ENCODE measurements at regions not wholly inside any gene's neighbourhood (a gene's known extent, or its start where the extent isn't known, plus 50 kb on each side); places are given as distances from the start of the nearest gene placed in this dataset.

DNA sequence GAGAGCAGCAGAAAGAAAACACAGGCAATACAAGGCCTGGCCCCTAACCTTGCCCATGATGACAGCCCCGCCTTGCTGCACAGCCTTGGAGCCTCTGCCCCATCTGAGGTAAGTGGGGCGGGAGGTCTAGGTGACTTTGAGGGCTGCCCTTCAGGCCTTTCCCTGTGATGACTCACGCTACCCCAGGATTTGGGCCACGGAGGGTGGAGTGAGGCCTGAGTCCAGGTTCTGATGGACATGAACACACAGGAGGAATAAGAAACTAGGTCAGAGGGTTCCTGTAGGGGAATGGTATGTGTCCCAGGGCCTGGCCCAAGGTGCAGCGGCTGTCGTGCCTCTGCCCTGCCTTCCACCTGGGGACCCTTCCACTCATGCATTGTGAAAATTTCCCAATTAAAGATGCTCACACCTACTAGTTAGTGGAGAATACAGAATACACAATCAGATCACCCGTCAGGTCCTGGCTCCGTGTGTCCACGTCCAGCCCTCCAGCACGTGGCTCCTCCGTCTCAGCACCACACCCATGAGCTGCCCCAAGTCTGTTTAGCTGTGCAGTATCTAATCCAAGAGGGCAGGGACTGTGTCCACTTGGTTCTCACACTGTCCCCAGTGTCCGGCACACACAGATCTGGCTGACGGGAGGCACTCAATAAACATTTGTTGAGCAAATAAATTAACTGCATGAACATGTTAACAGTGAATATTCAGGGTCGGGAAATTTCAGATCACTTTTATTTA is 111.0 kb downstream of the CHST1 start:
- DNase-seq (ENCODE audit: low spot score), result no peak

GRCh38 chr11:45553383-45553936 is 112.0 kb downstream of the CHST1 start:
- DNase-seq (ENCODE audit: low spot score), result no peak

DNA sequence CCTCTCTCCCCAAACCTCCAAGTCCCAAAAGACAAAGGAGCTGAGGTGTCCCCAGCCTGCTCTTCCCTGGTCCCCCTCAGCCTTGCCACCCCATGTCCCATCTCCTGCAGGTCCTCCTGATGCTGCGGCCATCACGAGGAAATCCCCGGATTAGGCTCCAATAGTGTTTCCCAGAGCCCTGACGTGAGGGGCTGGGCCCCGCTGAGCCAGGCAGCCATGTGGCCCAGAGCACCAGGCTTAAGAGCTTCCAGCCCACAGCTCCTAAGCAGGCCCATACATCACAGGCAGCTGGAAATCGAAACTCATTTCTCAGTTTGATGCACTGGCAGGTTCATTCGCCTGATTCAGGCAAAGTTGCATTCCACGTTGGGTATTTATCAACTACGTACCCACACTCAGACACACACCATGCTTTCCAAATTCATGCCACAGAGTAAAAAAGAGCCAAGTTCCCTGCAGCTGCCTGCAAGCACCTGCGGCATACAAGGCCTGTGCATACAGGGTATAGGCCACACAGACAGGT is 114.2 kb downstream of the CHST1 start:
- no peak for DNase-seq (ENCODE audit: low spot score)

DNA sequence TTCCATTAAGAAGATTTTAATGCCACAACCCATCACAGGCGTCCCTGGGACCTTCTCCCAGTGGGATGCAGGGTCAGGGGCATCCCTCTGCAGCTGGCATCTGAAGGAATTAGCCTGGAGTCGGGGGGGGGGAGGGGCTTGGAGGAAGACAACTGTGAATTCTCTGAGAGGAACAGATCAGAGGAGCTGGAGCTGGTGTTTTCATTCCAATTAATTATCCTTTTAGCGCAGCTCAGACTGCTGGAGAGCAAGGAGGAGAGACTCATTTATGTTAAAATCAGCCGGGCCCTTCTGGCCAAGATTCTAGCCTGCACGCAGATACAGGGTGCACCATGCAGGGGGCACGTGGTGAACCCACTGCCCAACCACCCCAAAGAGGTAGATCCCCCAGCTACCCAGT is 116.2 kb downstream of the CHST1 start:
- no peak for DNase-seq (ENCODE audit: low spot score)

GRCh38 chr11:45546366-45546765 is 119.1 kb downstream of the CHST1 start:
- DNase-seq (ENCODE audit: low spot score), result no peak

- DNase-seq (ENCODE audit: low spot score), result no peak
Measured at GRCh38 chr11:45544826-45545225, 120.6 kb downstream of the CHST1 start.

GRCh38 chr11:45543808-45544422 is 121.5 kb downstream of the CHST1 start:
- DNase-seq (ENCODE audit: low spot score), result no peak

- DNase-seq (ENCODE audit: low spot score), result no peak
Measured at GRCh38 chr11:45543081-45543480, 122.3 kb downstream of the CHST1 start.

- DNase-seq (ENCODE audit: low spot score), result no peak
Measured at GRCh38 chr11:45541693-45542434, 123.6 kb downstream of the CHST1 start.

DNA sequence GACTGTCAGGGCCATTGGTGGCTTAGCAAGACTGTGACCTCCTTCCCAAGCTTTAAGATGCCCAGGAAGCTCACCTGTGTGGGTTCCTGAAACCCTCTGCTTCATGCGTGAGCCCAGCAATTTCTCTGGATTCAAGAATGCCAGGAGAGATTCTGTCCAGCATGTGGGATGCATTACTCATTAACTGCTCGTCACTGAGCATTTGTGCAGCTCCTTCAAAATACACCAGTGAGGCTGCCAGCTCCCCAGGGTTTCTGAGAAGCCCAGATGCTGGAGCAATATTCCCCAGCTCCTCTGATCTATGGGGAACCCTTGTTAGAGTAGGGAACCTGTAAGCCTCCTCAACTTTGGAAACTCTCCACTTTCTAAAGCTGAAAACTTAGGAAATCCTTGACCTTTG is 126.5 kb downstream of the CHST1 start:
- DNase-seq (ENCODE audit: low spot score), result no peak

DNA sequence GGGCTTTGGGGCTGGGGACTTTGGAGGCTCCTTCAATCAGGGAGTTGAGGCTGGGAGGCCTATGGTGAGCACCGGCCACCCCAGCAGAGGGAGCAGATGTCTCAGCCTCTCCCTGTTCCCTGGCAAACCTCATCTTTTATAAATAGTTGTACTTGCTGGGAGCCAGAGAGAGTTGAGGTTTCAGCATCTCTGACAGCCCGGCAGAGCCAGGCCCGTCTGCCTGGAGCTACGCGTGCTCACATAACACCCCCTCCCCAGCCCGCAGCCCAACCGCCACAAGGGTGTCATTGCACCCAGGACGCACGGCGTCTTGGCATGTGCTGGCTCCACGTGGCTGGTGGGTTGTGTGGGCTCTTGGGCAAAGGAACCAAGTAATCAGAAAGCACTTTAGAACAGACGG is 127.1 kb downstream of the CHST1 start:
- no peak for DNase-seq (ENCODE audit: low spot score)

GRCh38 chr11:45537614-45538013 is 127.8 kb downstream of the CHST1 start:
- no peak for DNase-seq (ENCODE audit: low spot score)

- DNase-seq (ENCODE audit: low spot score), result no peak
Measured at GRCh38 chr11:45535033-45535432, 130.4 kb downstream of the CHST1 start.

DNA sequence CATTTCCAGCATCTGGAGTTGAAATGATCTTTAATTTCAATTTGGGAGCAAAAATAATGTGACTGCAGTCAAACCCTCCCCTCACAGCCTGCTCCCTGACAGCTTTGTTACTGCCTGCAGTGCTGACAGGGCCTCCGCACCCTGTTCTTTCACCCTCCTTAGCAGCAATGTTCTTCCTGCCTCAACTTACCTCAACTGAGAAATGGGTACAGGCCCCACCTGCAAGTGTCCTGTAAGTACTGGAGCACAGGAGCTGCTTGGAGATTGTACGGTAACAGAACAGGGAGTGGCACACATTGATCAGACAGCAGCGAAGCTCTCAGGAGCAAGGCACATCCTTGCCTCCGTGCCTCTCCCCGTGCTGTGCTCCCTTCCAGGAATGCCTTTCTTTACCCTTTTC is 131.3 kb downstream of the CHST1 start:
- DNase-seq (ENCODE audit: low spot score), result no peak

- DNase-seq (ENCODE audit: low spot score), result no peak
Measured at GRCh38 chr11:45532546-45532945, 132.9 kb downstream of the CHST1 start.

GRCh38 chr11:45530776-45531175 is 134.6 kb downstream of the CHST1 start:
- DNase-seq (ENCODE audit: low spot score), result no peak

DNA sequence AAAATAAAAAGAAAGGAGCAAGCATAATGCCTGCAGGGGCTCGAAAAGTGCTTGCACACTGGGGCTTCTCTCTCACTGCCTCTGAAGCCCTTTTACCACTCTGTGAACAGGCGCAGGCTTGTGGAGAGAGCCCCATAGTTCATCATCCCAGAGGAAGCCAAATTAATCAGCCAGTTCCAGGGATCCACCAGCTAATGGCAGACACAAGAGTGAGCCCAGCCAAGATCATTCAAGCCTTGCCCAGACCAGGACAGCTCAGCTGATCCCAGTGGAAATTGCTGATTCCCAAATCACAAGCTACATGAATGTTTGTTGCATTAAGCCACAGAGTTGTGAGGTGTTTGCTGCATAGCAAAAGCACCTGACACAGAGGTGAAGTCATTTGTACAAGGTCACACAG is 135.3 kb downstream of the CHST1 start:
- no peak for DNase-seq (ENCODE audit: low spot score)

- DNase-seq (ENCODE audit: low spot score), result no peak
Measured at GRCh38 chr11:45528435-45528834, 137.0 kb downstream of the CHST1 start.

DNA sequence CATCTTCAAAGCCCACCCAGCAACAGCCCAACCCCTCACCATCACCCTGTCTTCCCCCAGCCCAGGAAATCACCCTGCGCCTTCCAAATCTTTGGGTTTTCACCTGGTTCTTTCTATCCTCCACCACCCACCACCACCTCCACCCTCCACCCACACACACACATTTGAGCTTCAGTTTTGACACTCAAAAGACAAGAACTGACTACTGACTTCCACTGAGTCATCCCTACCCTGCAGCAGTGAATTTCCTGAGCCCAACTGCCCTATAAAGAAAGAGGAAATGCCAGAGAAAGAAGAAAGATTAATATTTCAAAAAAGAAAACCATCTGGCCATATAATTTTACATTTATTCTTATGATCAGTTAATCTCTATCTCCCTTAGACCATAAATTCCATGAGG is 137.5 kb downstream of the CHST1 start:
- DNase-seq (ENCODE audit: low spot score), result no peak

DNA sequence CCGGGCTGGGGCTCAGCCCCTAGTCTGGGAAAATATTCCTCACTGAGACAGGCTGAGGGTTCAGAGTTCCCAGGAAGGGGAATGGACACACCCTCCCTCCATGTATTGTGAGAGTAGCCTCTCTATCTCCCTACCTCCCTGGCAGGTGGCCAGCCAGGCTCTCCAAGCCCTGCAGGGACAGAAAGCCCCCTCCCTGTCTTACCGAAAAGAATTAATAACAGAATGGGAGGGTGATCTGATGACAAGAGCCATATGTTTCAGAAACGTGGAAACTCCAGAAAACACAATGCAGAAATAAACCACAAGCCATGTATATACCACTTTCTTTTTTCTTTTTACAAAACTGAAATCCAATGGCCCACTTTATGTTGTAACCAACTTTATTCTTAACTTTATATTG is 140.0 kb downstream of the CHST1 start:
- DNase-seq (ENCODE audit: low spot score), result no peak

DNA sequence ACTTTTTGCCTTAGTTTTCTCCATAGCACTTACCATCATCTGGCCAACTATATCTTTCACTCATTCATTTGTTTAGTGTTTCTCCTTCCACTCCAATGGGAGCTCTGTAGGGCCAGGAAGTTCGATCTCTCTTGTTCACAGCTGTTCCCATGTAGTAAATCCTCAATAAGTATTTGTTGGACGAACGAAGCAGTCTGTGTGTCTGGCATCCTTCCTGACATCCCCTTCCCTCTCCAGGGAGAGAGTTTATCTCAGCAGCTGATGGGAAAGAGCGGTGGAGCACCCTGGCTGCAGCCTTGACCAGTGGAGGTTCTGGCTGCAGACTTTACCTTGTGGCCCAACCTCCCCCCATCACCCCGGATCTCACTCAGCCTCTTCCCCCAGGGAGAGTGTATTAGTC is 141.7 kb downstream of the CHST1 start:
- no peak for DNase-seq (ENCODE audit: low spot score)

DNA sequence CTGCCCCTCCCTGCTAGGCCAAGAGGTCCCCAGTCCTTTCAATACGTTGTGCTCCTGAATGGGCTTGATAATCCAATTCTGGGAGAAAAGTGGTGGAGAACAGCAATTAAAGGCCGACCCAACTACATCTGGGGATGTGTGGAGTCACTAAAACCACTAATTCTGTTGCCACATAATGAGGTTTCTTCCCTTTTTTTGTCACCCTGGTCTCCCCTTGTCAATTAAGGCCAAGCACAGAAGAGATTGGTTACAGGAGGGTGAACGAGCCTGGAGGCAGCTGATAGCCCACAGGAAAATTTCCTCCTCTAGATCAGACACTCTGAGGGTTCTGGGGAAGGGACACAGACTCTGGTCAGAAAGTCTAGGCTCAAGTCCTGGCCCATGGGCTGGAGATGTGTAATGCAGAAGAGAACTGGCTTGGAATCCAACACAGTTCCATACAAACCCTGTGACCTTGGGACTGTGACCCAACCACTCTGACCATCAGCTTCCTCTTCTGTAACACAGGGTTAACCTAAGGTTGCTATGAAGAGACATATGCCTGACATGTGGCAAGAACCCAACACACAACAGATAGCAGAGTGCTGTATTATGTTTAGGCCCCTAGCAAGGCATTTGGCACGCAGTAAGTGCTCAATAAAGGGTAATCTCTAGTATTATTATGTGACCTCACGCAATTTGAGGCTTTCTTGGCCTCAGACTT is 146.4 kb downstream of the CHST1 start:
- no peak for DNase-seq (ENCODE audit: low spot score)

All from CD4-positive, alpha-beta T cell treated with Interleukin-2 at 100 ng/mL for 4 hours (primary cell).